LNCaP clone FGC (cell line): ENCODE measurements at regions not wholly inside any gene's neighbourhood (a gene's known extent, or its start where the extent isn't known, plus 50 kb on each side); places are given as distances from the start of the nearest gene placed in this dataset.

Source experiments
- DNase-seq: peaks from one replicate; pipeline ENCODE4 v3.0.0-alpha.2; 2011; ENCODE audit warnings: low read depth
- H3K4me3 ChIP-seq: 2 replicates; pipeline ENCODE4 v1.5.1; 2011; ENCODE audit warnings: mild to moderate bottlenecking, low read depth, low read length, control low read depth
- TF ChIP-seq, protein P1 (sequence below): IDR thresholded peaks from 2 replicates; pipeline ENCODE4 v1.5.1; 2012; ENCODE audit warnings: mild to moderate bottlenecking; ENCODE audit not compliant: control insufficient read depth, insufficient read depth; ENCODE audit errors: extremely low read depth

DNA sequence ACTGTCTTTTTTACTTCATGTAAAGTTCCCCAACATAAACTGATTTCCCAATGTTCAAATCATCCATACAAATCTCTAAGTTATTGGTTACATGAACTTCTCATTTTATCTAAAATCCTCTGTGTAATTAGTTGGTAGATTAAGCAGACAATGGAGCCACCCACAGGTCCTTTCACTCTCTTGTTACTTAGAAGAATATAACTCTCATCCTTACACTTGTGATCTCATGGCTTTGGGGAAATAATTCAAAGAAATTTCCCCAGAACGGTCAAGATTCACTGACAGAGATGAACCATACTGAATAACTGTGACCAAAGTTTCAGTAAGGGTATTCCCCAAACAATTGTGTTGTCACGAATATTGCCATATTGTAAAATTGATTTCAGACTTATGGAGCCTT is 1102.6 kb upstream of the EPHA6 start:
- no peak for DNase-seq
- no peak overlapping the region for H3K4me3 ChIP-seq
- TF ChIP-seq, protein P1, sequence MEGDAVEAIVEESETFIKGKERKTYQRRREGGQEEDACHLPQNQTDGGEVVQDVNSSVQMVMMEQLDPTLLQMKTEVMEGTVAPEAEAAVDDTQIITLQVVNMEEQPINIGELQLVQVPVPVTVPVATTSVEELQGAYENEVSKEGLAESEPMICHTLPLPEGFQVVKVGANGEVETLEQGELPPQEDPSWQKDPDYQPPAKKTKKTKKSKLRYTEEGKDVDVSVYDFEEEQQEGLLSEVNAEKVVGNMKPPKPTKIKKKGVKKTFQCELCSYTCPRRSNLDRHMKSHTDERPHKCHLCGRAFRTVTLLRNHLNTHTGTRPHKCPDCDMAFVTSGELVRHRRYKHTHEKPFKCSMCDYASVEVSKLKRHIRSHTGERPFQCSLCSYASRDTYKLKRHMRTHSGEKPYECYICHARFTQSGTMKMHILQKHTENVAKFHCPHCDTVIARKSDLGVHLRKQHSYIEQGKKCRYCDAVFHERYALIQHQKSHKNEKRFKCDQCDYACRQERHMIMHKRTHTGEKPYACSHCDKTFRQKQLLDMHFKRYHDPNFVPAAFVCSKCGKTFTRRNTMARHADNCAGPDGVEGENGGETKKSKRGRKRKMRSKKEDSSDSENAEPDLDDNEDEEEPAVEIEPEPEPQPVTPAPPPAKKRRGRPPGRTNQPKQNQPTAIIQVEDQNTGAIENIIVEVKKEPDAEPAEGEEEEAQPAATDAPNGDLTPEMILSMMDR = no peak

DNA sequence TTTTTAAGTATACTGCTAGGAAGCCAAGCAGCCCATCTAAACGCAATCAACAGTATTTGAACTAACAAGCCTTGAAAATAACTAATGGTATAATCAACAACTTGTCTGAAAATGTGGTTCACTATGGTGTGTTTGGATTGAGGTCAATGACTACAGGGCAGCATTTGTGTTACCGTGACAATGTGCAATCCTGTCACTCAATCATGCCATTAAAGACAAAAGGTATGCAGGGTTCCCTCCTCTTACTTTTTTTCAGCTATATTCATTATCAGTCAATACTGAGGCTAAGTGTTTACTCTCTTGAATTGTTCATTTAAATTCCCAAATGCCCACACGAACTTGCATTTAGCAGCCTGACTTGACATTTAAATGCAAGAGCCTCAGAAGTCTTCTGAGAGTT is 1099.3 kb upstream of the EPHA6 start:
- no peak overlapping the region for H3K4me3 ChIP-seq
- TF ChIP-seq, protein P1 = no peak
- no peak for DNase-seq

DNA sequence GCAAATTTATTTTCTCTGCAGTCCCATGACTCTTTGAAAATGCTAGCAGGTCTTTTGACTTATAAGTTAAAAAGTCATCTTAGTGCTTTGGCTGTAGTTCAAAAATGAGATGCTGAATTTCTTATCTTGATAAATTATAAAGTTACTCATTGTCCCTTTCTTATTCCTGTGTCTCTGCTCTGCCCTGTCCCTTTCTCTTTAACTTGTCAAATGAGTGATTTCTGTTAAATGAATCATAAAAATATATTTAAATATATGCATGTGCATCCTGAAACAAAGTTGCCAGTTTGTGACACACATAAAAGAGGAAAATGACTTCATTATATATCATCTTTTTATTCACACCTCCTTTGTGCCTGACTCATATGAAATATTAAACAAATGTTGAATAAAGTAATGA is 1097.3 kb upstream of the EPHA6 start:
- TF ChIP-seq, protein P1 = no peak

GRCh38 chr3:95718168-95718567 is 1096.2 kb upstream of the EPHA6 start:
- TF ChIP-seq, protein P1 = no peak
- no peak for DNase-seq
- no peak overlapping the region for H3K4me3 ChIP-seq

More for the DNA sequence above, 1097.3 kb upstream of the EPHA6 start:
- H3K4me3 ChIP-seq = no peak overlapping the region
- no peak for DNase-seq

GRCh38 chr3:95719481-95719880 is 1094.9 kb upstream of the EPHA6 start:
- no peak for DNase-seq
- TF ChIP-seq, protein P1 = no peak
- no peak overlapping the region for H3K4me3 ChIP-seq

- no peak overlapping the region for H3K4me3 ChIP-seq
- DNase-seq = no peak
- TF ChIP-seq, protein P1 = no peak
These were observed 1092.5 kb upstream of the EPHA6 start for GRCh38 chr3:95721938-95722337.

GRCh38 chr3:95725770-95726169 is 1088.6 kb upstream of the EPHA6 start:
- TF ChIP-seq, protein P1 = no peak
- DNase-seq = no peak
- no peak overlapping the region for H3K4me3 ChIP-seq
